ENCODE measurements at regions not wholly inside any gene's neighbourhood (a gene's known extent, or its start where the extent isn't known, plus 50 kb on each side); places are given as distances from the start of the nearest gene placed in this dataset.
"Not testable (repeated sequence)": the region's sequence is repeated elsewhere in the genome, so short reads cannot be mapped to it uniquely, and the experiment has no call there.

- Mint-ChIP-seq H3K9me3 (peaks cover 14% of the 10 kb centered on the region), H3K36me3 (no peaks in the 10 kb centered on the region), H3K4me3 (no peak overlapping the region), H3K4me1 (ENCODE audit: unreplicated experiment) (no peaks in the 10 kb centered on the region), H3K27ac (no peak overlapping the region), H3K27me3 (peaks cover 23% of the 10 kb centered on the region)
- DNase-seq (ENCODE audit: extremely low spot score, unreplicated experiment) = no peak
- TF ChIP-seq CTCF (conservative IDR thresholded peaks at IDR 0.05) = no peak
Measured at GRCh38 chr1:48068206-48068605, 71.0 kb upstream of the TRABD2B start.

GRCh38 chr1:48066936-48067335, 69.8 kb upstream of the TRABD2B start:
- Mint-ChIP-seq H3K4me3 (no peak overlapping the region), H3K4me1 (ENCODE audit: unreplicated experiment) (no peaks in the 10 kb centered on the region), H3K27me3 (peaks cover 15% of the 10 kb centered on the region), H3K36me3 (no peaks in the 10 kb centered on the region), H3K9me3 (peaks cover 9% of the 10 kb centered on the region), H3K27ac (no peak overlapping the region)
- no peak for DNase-seq (ENCODE audit: extremely low spot score, unreplicated experiment)
- no peak for TF ChIP-seq CTCF (conservative IDR thresholded peaks at IDR 0.05)

DNA sequence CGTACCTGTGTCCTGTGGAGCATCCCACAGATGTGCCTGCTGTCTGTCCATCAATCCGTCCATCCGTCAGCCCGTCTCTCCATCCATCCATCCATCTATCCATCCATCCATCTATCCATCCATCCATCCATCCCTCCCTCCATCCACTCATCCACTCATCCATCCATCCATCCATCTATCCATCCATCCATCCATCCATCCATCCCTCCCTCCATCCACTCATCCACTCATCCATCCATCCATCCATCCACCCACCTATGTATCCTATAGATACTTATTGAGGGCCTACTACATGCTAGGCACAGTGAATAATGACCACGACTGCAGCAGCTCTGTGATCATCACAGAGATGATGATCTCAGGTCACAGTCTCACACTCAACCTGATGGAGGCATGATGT, 67.5 kb upstream of the TRABD2B start:
- H3K27ac Mint-ChIP-seq; H3K36me3 Mint-ChIP-seq; H3K4me3 Mint-ChIP-seq; DNase-seq (ENCODE audit: extremely low spot score, unreplicated experiment); H3K4me1 Mint-ChIP-seq (ENCODE audit: unreplicated experiment); H3K9me3 Mint-ChIP-seq: not testable (repeated sequence)
- H3K27me3 Mint-ChIP-seq = peaks cover 23% of the 10 kb centered on the region

DNA sequence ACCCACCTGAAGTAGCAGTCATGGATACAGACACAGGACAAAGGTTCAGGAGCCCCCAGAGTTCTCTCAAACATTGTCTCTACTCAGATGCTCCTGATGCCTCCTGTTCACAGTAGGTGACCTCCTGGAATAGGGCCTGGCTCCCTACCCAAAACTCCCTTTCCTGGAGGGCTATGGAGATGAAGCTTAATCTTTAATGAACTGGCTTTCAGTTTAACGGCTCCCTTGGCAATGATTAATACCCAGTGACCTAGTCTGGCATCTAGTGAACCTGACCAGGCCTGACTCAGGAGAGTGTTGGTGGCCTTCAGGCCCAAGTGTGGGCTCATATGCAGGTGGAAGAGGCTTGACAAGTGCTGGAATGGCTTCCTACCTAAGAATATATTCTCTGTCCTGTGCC, 65.2 kb upstream of the TRABD2B start:
- H3K27me3 Mint-ChIP-seq = peaks cover 33% of the 10 kb centered on the region
- H3K27ac Mint-ChIP-seq = no peak overlapping the region
- no peak for TF ChIP-seq CTCF (conservative IDR thresholded peaks at IDR 0.05)
- no peaks in the 10 kb centered on the region for H3K9me3 Mint-ChIP-seq
- H3K36me3 Mint-ChIP-seq = no peaks in the 10 kb centered on the region
- no peak overlapping the region for H3K4me3 Mint-ChIP-seq
- H3K4me1 Mint-ChIP-seq (ENCODE audit: unreplicated experiment) = no peaks in the 10 kb centered on the region
- no peak for DNase-seq (ENCODE audit: extremely low spot score, unreplicated experiment)

DNA sequence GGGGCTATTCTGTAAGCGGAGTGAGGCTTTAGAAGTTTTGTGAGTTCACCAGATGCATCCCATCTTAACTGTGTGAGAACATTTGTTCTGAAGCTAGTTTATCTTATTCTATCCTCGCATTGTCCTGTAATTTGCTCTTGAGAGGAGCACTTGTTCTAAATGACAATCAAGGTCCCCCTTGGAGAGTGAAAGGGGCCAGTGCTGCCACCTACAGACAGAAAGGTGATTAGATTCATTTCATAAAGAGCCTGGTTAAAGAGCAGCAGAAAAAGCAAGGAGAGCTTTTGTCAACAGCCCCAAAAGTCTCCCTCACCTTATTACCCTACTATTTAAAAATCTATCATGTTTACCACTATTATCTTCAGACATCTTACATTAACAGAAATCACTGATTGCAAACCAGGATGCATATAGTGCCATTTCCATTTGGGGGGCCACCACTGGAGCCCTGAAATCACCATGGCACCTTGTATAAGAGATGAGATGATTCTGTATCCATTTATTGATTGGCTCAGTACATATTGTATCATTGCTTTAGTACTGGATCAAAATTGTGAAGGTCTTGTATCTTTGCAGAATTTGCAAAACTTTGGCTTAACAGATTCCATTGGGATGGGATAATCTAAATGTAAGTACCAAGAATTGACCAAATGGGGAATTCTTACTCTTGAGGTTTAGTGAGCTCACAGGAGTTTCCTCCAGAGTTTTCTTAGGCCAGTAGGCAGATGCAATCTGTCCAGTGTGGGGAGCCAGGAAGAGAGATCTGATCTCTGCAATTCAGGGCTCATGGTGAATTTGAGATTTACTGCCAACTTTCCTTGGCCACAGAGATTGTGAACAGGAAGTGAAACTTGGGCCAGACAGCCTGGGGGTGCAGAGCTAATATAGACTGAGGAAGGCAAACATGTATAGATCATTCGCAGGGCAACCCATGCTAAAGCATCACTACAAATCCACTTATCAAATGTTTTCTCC, 64.3 kb upstream of the TRABD2B start:
- no peaks in the 10 kb centered on the region for H3K36me3 Mint-ChIP-seq
- H3K27ac Mint-ChIP-seq = no peak overlapping the region
- peaks cover 1% of the 10 kb centered on the region for H3K4me1 Mint-ChIP-seq (ENCODE audit: unreplicated experiment)
- peaks cover 36% of the 10 kb centered on the region for H3K27me3 Mint-ChIP-seq
- TF ChIP-seq CTCF (conservative IDR thresholded peaks at IDR 0.05) = peak; percentile 83
- no peak for DNase-seq (ENCODE audit: extremely low spot score, unreplicated experiment)
- H3K9me3 Mint-ChIP-seq = no peaks in the 10 kb centered on the region
- no peak overlapping the region for H3K4me3 Mint-ChIP-seq

GRCh38 chr1:48059289-48059688, 62.1 kb upstream of the TRABD2B start:
- H3K36me3 Mint-ChIP-seq = no peaks in the 10 kb centered on the region
- H3K4me1 Mint-ChIP-seq (ENCODE audit: unreplicated experiment) = peaks cover 16% of the 10 kb centered on the region
- H3K9me3 Mint-ChIP-seq = no peaks in the 10 kb centered on the region
- H3K27ac Mint-ChIP-seq = no peak overlapping the region
- no peak for TF ChIP-seq CTCF (conservative IDR thresholded peaks at IDR 0.05)
- DNase-seq (ENCODE audit: extremely low spot score, unreplicated experiment) = no peak
- no peak overlapping the region for H3K4me3 Mint-ChIP-seq
- H3K27me3 Mint-ChIP-seq = peaks cover 43% of the 10 kb centered on the region

Data from type B pancreatic cell (in vitro differentiated cells).